Neural progenitor cell (in vitro differentiated cells): ENCODE measurements at regions not wholly inside any gene's neighbourhood (a gene's known extent, or its start where the extent isn't known, plus 50 kb on each side); places are given as distances from the start of the nearest gene placed in this dataset.

Experiments used
- DNase-seq: peaks from one replicate; pipeline ENCODE4 v3.0.0-alpha.2; 2016; ENCODE audit warnings: low spot score
- H2AFZ ChIP-seq: fragments of 200-600 bp; sonication (generic); replicated peaks from 2 replicates; pipeline ENCODE4 v1.6.1; 2016; ENCODE audit warnings: antibody characterized with exemption
- H3F3A ChIP-seq: fragments of 200-600 bp; sonication (generic); 2 replicates; pipeline ENCODE4 v1.6.1; 2016; ENCODE audit warnings: antibody characterized with exemption, low read depth
- H3K27ac ChIP-seq: fragments of 200-600 bp; sonication (generic); 2 replicates; pipeline ENCODE4 v1.5.1; 2016; ENCODE audit warnings: mild to moderate bottlenecking
- H3K27me3 ChIP-seq: fragments of 200-600 bp; sonication (generic); 2 replicates; pipeline ENCODE4 v1.6.1; 2016; ENCODE audit warnings: mild to moderate bottlenecking, moderate library complexity
- H3K36me3 ChIP-seq: fragments of 200-600 bp; sonication (generic); 2 replicates; pipeline ENCODE4 v1.5.1; 2016
- H3K4me1 ChIP-seq: fragments of 200-600 bp; sonication (generic); 2 replicates; pipeline ENCODE4 v1.6.1; 2016; ENCODE audit warnings: mixed run types
- H3K4me2 ChIP-seq: fragments of 200-600 bp; sonication (generic); 2 replicates; pipeline ENCODE4 v1.6.1; 2016
- H3K4me3 ChIP-seq: fragments of 200-600 bp; sonication (generic); 2 replicates; pipeline ENCODE4 v1.5.1; 2016
- H3K79me2 ChIP-seq: fragments of 200-600 bp; sonication (generic); 2 replicates; pipeline ENCODE4 v1.6.1; 2016; ENCODE audit warnings: low read depth
- H3K9ac ChIP-seq: fragments of 200-600 bp; sonication (generic); 2 replicates; pipeline ENCODE4 v1.6.1; 2016
- H3K9me3 ChIP-seq: fragments of 200-600 bp; sonication (generic); 2 replicates; pipeline ENCODE4 v1.5.1; 2016; ENCODE audit warnings: low read depth
- H4K20me1 ChIP-seq: fragments of 200-600 bp; sonication (generic); 2 replicates; pipeline ENCODE4 v1.6.1; 2016; ENCODE audit warnings: low read depth
- H3K27ac Mint-ChIP-seq: 3 replicates; pipeline ENCODE4 v1.8.0; 2021; ENCODE audit warnings: mixed read lengths
- H3K27me3 Mint-ChIP-seq: 2 replicates; pipeline ENCODE4 v1.8.0; 2022; ENCODE audit warnings: low read depth, mild to moderate bottlenecking, inconsistent platforms, moderate library complexity, mixed read lengths; ENCODE audit not compliant: insufficient read depth
- H3K36me3 Mint-ChIP-seq: 3 replicates; pipeline ENCODE4 v1.8.0; 2021; ENCODE audit warnings: mixed read lengths
- H3K4me1 Mint-ChIP-seq: 3 replicates; pipeline ENCODE4 v1.8.0; 2021; ENCODE audit warnings: mixed read lengths
- H3K4me3 Mint-ChIP-seq: 3 replicates; pipeline ENCODE4 v1.8.0; 2021; ENCODE audit warnings: mild to moderate bottlenecking, moderate library complexity, mixed read lengths
- H3K9me3 Mint-ChIP-seq: 3 replicates; pipeline ENCODE4 v1.8.0; 2020; ENCODE audit warnings: mixed read lengths
- CTCF ChIP-seq: fragments of 200-600 bp; sonication (generic); IDR thresholded peaks from 2 replicates; pipeline ENCODE4 v1.5.1; 2017; ENCODE audit warnings: antibody characterized with exemption, mild to moderate bottlenecking
- EZH2 ChIP-seq: fragments of 200-600 bp; sonication (generic); IDR thresholded peaks from 2 replicates; pipeline ENCODE4 v1.6.1; 2017; ENCODE audit warnings: antibody characterized with exemption, mild to moderate bottlenecking, moderate library complexity
- EZH2phosphoT487 ChIP-seq: fragments of 200-600 bp; sonication (generic); IDR thresholded peaks from 2 replicates; pipeline ENCODE4 v1.6.1; 2017; ENCODE audit warnings: antibody characterized with exemption

- Histone ChIP-seq H3K79me2 (no peaks in the 10 kb centered on the region), H3K27me3 (no peaks in the 10 kb centered on the region), H3K4me3 (no peak overlapping the region), H3K9me3 (no peaks in the 10 kb centered on the region), H2AFZ (no peak overlapping the region), H3K9ac (no peak overlapping the region), H3K36me3 (no peaks in the 10 kb centered on the region), H3K27ac (no peak overlapping the region), H4K20me1 (no peaks in the 10 kb centered on the region), H3K4me1 (peaks cover 28% of the 10 kb centered on the region), H3K4me2 (no peak overlapping the region), H3F3A (peaks cover 6% of the 10 kb centered on the region)
- Mint-ChIP-seq H3K4me3 (no peak overlapping the region), H3K27ac (no peak overlapping the region), H3K9me3 (no peaks in the 10 kb centered on the region), H3K36me3 (no peaks in the 10 kb centered on the region), H3K27me3 (no peaks in the 10 kb centered on the region), H3K4me1 (peaks cover 12% of the 10 kb centered on the region)
- TF ChIP-seq EZH2phosphoT487 (no peak), CTCF (no peak)
- no peak for DNase-seq
These were observed 1135.7 kb upstream of the CADM2 start for GRCh38 chr3:83823095-83823494.

- Histone ChIP-seq H3K4me3 (no peak overlapping the region), H3K9ac (no peak overlapping the region), H3K4me2 (no peak overlapping the region), H2AFZ (no peak overlapping the region), H3K36me3 (peaks cover 15% of the 10 kb centered on the region), H3K9me3 (peaks cover 6% of the 10 kb centered on the region), H3K27ac (no peak overlapping the region), H3K4me1 (peaks cover 3% of the 10 kb centered on the region), H3F3A (peaks cover 1% of the 10 kb centered on the region), H3K79me2 (no peaks in the 10 kb centered on the region), H4K20me1 (no peaks in the 10 kb centered on the region), H3K27me3 (no peaks in the 10 kb centered on the region)
- Mint-ChIP-seq H3K27ac (no peak overlapping the region), H3K9me3 (peaks cover 16% of the 10 kb centered on the region), H3K36me3 (no peaks in the 10 kb centered on the region), H3K27me3 (peaks cover 4% of the 10 kb centered on the region), H3K4me3 (no peak overlapping the region), H3K4me1 (no peaks in the 10 kb centered on the region)
- TF ChIP-seq EZH2phosphoT487 = no peak
- TF ChIP-seq EZH2 = no peak
- TF ChIP-seq CTCF = no peak
- no peak for DNase-seq
These were observed 1123.7 kb upstream of the CADM2 start for GRCh38 chr3:83835040-83835439.

- Histone ChIP-seq H3K4me1 (peaks cover 46% of the 10 kb centered on the region), H3K27ac (peak overlapping the region; percentile 97), H2AFZ (no peak overlapping the region), H3K79me2 (no peaks in the 10 kb centered on the region), H3F3A (peaks cover 23% of the 10 kb centered on the region), H3K27me3 (no peaks in the 10 kb centered on the region), H3K4me2 (no peak overlapping the region), H3K9ac (no peak overlapping the region), H3K36me3 (no peaks in the 10 kb centered on the region), H3K9me3 (no peaks in the 10 kb centered on the region), H4K20me1 (no peaks in the 10 kb centered on the region), H3K4me3 (no peak overlapping the region)
- Mint-ChIP-seq H3K4me3 (no peak overlapping the region), H3K36me3 (no peaks in the 10 kb centered on the region), H3K27ac (no peak overlapping the region), H3K9me3 (peaks cover 6% of the 10 kb centered on the region), H3K27me3 (peaks cover 4% of the 10 kb centered on the region), H3K4me1 (peaks cover 6% of the 10 kb centered on the region)
- no peak for DNase-seq
- no peak for TF ChIP-seq CTCF
These were observed 1116.3 kb upstream of the CADM2 start for GRCh38 chr3:83842511-83842910.

- peaks cover 46% of the 10 kb centered on the region for H3K4me1 ChIP-seq
- peaks cover 23% of the 10 kb centered on the region for H3F3A ChIP-seq
- Mint-ChIP-seq H3K4me3 (no peak overlapping the region), H3K36me3 (no peaks in the 10 kb centered on the region), H3K9me3 (peaks cover under 1% of the 10 kb centered on the region), H3K27me3 (peaks cover under 1% of the 10 kb centered on the region), H3K4me1 (peaks cover 6% of the 10 kb centered on the region), H3K27ac (no peak overlapping the region)
- peak overlapping the region; percentile 16 for H3K4me3 ChIP-seq
- peak overlapping the region; percentile 27 for H2AFZ ChIP-seq
- no peaks in the 10 kb centered on the region for H3K79me2 ChIP-seq
- H3K4me2 ChIP-seq = peak overlapping the region; percentile 67
- no peak overlapping the region for H3K9ac ChIP-seq
- H3K36me3 ChIP-seq = no peaks in the 10 kb centered on the region
- no peaks in the 10 kb centered on the region for H4K20me1 ChIP-seq
- DNase-seq = peak; percentile 90
- H3K27ac ChIP-seq = peak overlapping the region; percentile 97
- no peaks in the 10 kb centered on the region for H3K27me3 ChIP-seq
- no peaks in the 10 kb centered on the region for H3K9me3 ChIP-seq
- TF ChIP-seq CTCF (no peak), EZH2 (no peak), EZH2phosphoT487 (no peak)
These were observed 1115.1 kb upstream of the CADM2 start for GRCh38 chr3:83843716-83844115.
